Activated gamma-delta T cell treated with anti-CD3 and anti-CD28 coated beads, Interleukin-2, amount 50 U/mL, for 16 hours (primary cell): ENCODE measurements at regions not wholly inside any gene's neighbourhood (a gene's known extent, or its start where the extent isn't known, plus 50 kb on each side); places are given as distances from the start of the nearest gene placed in this dataset.
"Not testable (repeated sequence)": the region's sequence is repeated elsewhere in the genome, so short reads cannot be mapped to it uniquely, and the experiment has no call there.

Source experiments
- DNase-seq: peaks from one replicate; pipeline ENCODE4 v3.0.0-alpha.2; 2020; ENCODE audit warnings: low read depth

- DNase-seq: no peak
Observed at GRCh38 chr5:166860426-166860825, 1431.0 kb upstream of the WWC1 start.

GRCh38 chr5:166862581-166862980 lies 1428.9 kb upstream of the WWC1 start:
- DNase-seq: no peak

GRCh38 chr5:166865206-166865605 lies 1426.2 kb upstream of the WWC1 start:
- no peak for DNase-seq

GRCh38 chr5:166880456-166880855 lies 1411.0 kb upstream of the WWC1 start:
- no peak for DNase-seq

- DNase-seq: no peak
Observed at GRCh38 chr5:166881802-166882201, 1409.6 kb upstream of the WWC1 start.

- DNase-seq: no peak
Observed at GRCh38 chr5:166883016-166883415, 1408.4 kb upstream of the WWC1 start.

GRCh38 chr5:166898166-166898565 lies 1393.3 kb upstream of the WWC1 start:
- no peak for DNase-seq

- DNase-seq: no peak
Observed at GRCh38 chr5:166899343-166899742, 1392.1 kb upstream of the WWC1 start.

GRCh38 chr5:166904571-166904970 lies 1386.9 kb upstream of the WWC1 start:
- no peak for DNase-seq

GRCh38 chr5:166906991-166907713 lies 1384.3 kb upstream of the WWC1 start:
- no peak for DNase-seq

- DNase-seq: no peak
Observed at GRCh38 chr5:166909040-166909439, 1382.4 kb upstream of the WWC1 start.

- no peak for DNase-seq
Observed at GRCh38 chr5:166909926-166910325, 1381.5 kb upstream of the WWC1 start.

- DNase-seq: no peak
Observed at GRCh38 chr5:166910995-166911394, 1380.5 kb upstream of the WWC1 start.

- no peak for DNase-seq
Observed at GRCh38 chr5:166916021-166916420, 1375.4 kb upstream of the WWC1 start.

- DNase-seq: no peak
Observed at GRCh38 chr5:166926138-166926537, 1365.3 kb upstream of the WWC1 start.

- DNase-seq: not testable (repeated sequence)
Observed at GRCh38 chr5:166926806-166927475, 1364.5 kb upstream of the WWC1 start.

GRCh38 chr5:166936351-166936750 lies 1355.1 kb upstream of the WWC1 start:
- DNase-seq: no peak

GRCh38 chr5:166938071-166938470 lies 1353.4 kb upstream of the WWC1 start:
- DNase-seq: no peak

- DNase-seq: no peak
Observed at GRCh38 chr5:166942948-166943347, 1348.5 kb upstream of the WWC1 start.

GRCh38 chr5:166947045-166947444 lies 1344.4 kb upstream of the WWC1 start:
- DNase-seq: no peak

GRCh38 chr5:166948679-166949078 lies 1342.8 kb upstream of the WWC1 start:
- no peak for DNase-seq

GRCh38 chr5:166952048-166952447 lies 1339.4 kb upstream of the WWC1 start:
- no peak for DNase-seq

GRCh38 chr5:166957782-166958181 lies 1333.7 kb upstream of the WWC1 start:
- DNase-seq: no peak

GRCh38 chr5:166959766-166960165 lies 1331.7 kb upstream of the WWC1 start:
- no peak for DNase-seq
